ENCODE measurements at regions not wholly inside any gene's neighbourhood (a gene's known extent, or its start where the extent isn't known, plus 50 kb on each side); places are given as distances from the start of the nearest gene placed in this dataset.

DNA sequence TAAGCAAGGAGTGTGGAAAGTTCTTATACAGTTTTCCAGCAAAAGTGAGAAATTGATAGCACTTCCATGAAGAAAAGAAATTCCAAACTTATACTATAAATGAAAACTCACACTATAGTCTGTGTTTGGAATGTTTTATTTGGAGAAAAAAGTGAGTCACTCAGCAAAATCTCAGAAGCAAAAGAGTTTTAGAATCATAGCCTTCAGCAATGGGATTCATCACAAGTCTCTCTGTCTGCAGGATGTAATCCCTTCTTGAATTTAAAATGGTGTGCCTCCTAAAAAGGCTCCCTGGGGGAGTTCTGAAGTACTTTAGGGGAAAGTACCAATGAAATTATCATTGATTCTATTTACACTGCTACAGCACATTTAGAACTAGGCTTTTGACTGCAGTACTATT is 756.4 kb downstream of the XPNPEP1 start:
- DNase-seq: no peak
- Histone ChIP-seq H3K36me3 (ENCODE audit: low read depth) (no peaks in the 10 kb centered on the region), H3K4me1 (ENCODE audit: low read depth) (no peaks in the 10 kb centered on the region), H3K4me3 (no peak overlapping the region), H3K9me3 (no peaks in the 10 kb centered on the region)
- ATAC-seq: no peak
- intact Hi-C loops (cut with DNase I, micrococcal nuclease): no loop called here
- TF ChIP-seq, protein P1, sequence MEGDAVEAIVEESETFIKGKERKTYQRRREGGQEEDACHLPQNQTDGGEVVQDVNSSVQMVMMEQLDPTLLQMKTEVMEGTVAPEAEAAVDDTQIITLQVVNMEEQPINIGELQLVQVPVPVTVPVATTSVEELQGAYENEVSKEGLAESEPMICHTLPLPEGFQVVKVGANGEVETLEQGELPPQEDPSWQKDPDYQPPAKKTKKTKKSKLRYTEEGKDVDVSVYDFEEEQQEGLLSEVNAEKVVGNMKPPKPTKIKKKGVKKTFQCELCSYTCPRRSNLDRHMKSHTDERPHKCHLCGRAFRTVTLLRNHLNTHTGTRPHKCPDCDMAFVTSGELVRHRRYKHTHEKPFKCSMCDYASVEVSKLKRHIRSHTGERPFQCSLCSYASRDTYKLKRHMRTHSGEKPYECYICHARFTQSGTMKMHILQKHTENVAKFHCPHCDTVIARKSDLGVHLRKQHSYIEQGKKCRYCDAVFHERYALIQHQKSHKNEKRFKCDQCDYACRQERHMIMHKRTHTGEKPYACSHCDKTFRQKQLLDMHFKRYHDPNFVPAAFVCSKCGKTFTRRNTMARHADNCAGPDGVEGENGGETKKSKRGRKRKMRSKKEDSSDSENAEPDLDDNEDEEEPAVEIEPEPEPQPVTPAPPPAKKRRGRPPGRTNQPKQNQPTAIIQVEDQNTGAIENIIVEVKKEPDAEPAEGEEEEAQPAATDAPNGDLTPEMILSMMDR (IDR thresholded peaks at IDR 0.05): no peak

DNA sequence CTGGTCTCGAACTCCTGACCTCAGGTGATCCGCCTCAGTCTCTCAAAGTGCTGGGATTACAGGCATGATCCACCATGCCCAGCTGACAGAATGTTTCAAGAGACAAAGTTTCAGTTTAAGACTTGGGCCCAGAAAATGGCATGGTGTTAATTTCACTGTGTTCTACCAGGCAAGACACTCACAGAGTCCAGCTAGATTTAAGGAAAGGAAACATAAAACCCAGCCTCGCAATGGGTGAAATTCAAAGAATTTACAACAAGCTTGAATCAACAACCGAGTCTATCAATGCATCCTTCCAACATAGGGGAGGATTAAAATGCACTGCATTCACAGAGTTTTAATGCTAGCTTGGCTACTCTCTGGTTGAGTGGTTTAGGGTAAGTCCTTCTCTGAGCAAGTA is 764.0 kb downstream of the XPNPEP1 start:
- H3K4me1 ChIP-seq (ENCODE audit: low read depth): no peaks in the 10 kb centered on the region

DNA sequence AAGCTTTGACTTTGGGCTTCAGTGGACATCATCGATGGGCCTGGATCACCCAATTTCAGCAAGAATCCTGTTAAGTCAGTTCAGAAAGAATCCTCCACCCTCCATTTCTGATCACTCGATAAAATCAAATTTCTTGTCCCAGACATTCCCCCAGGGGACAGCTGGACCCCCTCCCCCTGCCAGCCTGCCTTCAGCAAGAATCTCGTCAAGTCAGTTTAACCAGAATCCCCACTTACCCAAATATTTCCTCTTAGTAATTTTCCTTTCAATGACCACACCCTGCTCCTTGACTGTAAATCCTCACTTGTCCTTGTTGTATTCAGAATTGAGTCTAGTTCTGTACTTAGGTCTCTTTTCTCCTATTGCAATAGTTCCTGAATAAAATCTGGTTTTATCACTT is 766.9 kb downstream of the XPNPEP1 start:
- Histone ChIP-seq H3K4me1 (ENCODE audit: low read depth) (no peaks in the 10 kb centered on the region), H3K4me3 (no peak overlapping the region), H3K9me3 (no peaks in the 10 kb centered on the region), H3K36me3 (ENCODE audit: low read depth) (no peaks in the 10 kb centered on the region)
- TF ChIP-seq, protein P1 (IDR thresholded peaks at IDR 0.05): no peak
- intact Hi-C loops (cut with DNase I, micrococcal nuclease): no loop called here
- DNase-seq (no peak), ATAC-seq (no peak)

More for the DNA sequence above, 764.0 kb downstream of the XPNPEP1 start:
- TF ChIP-seq, protein P1 (IDR thresholded peaks at IDR 0.05): no peak
- H3K36me3 ChIP-seq (ENCODE audit: low read depth): no peaks in the 10 kb centered on the region
- intact Hi-C loops (cut with DNase I, micrococcal nuclease): no loop called here
- no peaks in the 10 kb centered on the region for H3K9me3 ChIP-seq
- no peak for DNase-seq
- H3K4me3 ChIP-seq: no peak overlapping the region
- no peak for ATAC-seq

DNA sequence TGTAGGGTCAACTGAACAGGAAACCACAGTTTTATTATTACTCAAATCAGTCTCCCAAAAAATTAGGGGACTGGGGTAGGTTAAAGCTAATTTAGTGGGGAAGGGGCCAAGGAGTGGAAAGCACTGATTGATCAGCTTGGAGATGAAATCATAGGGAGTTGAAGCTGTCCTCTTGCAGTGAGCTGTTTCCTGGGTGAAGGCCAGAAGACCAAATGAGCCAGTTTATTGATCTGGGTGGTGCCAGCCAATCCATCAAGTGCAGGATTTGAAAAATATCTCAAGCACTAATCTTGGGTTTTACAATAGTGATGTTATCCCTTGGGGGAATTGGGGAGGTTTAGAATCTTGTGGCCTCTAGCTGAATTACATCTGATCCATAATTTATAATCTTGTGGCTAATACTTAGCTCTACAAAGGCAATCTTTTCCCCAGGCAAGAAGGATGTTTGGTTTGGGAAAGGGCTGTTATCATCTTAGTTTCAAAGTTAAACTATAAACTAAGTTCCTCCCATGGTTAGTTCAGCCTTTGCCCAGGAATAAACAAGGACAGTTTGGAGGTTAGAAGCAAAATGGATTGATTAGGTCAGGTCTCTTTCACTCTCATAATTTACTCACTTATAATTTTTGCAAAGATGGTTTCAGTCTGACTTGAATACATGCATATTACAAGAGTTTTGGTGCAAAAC is 773.5 kb downstream of the XPNPEP1 start:
- Histone ChIP-seq H3K36me3 (ENCODE audit: low read depth) (no peaks in the 10 kb centered on the region), H3K9me3 (no peaks in the 10 kb centered on the region), H3K4me3 (no peak overlapping the region), H3K4me1 (ENCODE audit: low read depth) (no peaks in the 10 kb centered on the region)
- TF ChIP-seq, protein P1 (IDR thresholded peaks at IDR 0.05): no peak
- ATAC-seq: no peak
- DNase-seq: no peak
- intact Hi-C loops (cut with DNase I, micrococcal nuclease): no loop called here

DNA sequence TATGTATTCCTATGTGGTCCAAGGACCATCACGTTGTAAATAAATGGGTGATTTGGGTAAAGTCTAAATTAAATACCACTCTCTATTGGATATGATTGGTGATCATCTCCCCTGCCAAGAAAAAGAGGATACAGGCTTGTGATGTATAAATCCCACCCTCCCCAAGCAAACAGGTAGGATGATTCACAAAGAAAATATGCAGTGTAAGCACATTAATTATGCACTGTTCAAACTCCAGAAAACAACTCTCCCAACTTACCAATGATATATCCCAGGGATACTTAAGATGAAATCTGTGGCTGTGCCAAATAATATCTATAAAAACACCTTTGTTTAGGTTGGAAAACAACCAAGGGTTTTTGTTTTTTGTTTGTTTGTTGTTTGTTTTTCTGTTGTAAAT is 795.9 kb downstream of the XPNPEP1 start:
- no peaks in the 10 kb centered on the region for H3K36me3 ChIP-seq (ENCODE audit: low read depth)
- no peak overlapping the region for H3K4me3 ChIP-seq
- DNase-seq: no peak
- no peak for ATAC-seq
- no peaks in the 10 kb centered on the region for H3K4me1 ChIP-seq (ENCODE audit: low read depth)
- TF ChIP-seq, protein P1 (IDR thresholded peaks at IDR 0.05): no peak
- intact Hi-C loops (cut with DNase I, micrococcal nuclease): no loop called here
- H3K9me3 ChIP-seq: no peaks in the 10 kb centered on the region

DNA sequence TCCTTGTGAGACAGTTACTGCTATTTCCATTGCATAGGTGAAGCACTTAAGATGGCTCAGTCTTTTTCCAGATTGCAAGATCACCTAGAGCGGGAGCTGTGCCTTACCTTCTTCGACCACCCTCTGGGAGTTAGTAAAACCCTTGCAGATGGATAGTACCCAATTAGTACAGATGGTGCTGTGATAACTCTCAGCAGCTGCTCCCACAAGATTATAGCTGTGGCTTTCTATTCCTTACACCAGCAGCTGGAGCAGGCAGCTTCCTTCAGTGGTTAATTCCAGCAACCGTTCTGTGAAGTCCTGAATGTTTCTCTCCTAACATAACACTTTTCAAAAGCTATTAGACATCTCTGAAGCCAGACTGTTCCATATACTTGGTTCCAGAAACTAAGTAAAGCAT is 796.8 kb downstream of the XPNPEP1 start:
- no peak for DNase-seq
- no peak for ATAC-seq
- Histone ChIP-seq H3K9me3 (no peaks in the 10 kb centered on the region), H3K36me3 (ENCODE audit: low read depth) (no peaks in the 10 kb centered on the region), H3K4me3 (no peak overlapping the region), H3K4me1 (ENCODE audit: low read depth) (no peaks in the 10 kb centered on the region)
- intact Hi-C loops (cut with DNase I, micrococcal nuclease): no loop called here
- TF ChIP-seq, protein P1 (IDR thresholded peaks at IDR 0.05): no peak

All from mucosa of descending colon (tissue), 3 donors.